HG03066 (cell line): ENCODE measurements at regions not wholly inside any gene's neighbourhood (a gene's known extent, or its start where the extent isn't known, plus 50 kb on each side); places are given as distances from the start of the nearest gene placed in this dataset.

Experiments used
- ATAC-seq: cut with Tn5 transposase; IDR thresholded peaks from one replicate; pipeline ENCODE4 v1.9.1; 2021; ENCODE audit warnings: low read depth; ENCODE audit not compliant: unreplicated experiment

DNA sequence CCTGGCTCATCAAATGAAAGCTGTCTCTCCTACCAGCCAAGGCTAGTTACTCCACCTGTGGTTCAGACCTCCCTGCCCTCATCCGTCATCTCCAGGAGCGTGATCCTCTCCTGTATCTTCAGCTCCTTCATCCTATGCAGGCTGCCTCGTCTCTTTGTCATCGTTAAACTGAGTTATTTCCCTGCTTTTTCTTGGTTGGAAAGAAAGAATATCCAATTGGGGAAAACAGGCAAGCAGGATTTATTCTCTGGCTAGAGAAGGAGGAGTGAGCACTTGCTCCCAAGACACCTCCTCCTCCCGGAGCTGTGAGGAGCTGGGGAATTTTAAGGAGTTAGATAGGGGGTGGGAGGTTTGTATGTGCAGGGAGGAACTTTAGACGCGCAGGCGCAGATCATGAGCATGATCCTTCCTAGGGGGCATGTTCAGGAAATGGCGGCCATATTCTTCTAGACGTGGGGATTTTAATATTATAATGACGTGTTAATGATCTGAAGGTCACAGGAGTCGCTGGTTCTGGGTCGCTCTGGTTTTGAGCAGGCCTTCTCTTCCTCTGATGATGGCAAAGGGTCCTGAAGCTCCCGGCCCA lies 156.4 kb upstream of the KL start:
- ATAC-seq = no peak

DNA sequence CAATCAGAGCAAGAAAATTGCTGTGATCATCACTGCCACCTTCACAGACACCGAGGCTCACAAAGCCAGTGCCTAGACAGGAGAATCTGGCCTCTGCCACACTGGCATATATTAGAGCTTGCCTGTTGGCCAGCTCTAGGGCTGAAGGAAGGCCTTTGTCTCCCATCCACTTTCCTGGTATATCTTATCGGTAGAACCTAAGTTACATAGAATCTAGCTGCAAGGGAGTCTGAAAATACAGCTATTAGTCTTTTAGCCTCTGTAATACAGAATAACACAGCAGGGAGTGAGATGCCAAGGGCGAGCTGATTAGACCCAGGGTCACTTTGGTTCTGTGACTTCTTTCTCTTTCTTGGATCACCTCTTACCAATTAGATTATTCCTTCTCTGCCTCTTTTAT lies 154.9 kb upstream of the KL start:
- no peak for ATAC-seq

DNA sequence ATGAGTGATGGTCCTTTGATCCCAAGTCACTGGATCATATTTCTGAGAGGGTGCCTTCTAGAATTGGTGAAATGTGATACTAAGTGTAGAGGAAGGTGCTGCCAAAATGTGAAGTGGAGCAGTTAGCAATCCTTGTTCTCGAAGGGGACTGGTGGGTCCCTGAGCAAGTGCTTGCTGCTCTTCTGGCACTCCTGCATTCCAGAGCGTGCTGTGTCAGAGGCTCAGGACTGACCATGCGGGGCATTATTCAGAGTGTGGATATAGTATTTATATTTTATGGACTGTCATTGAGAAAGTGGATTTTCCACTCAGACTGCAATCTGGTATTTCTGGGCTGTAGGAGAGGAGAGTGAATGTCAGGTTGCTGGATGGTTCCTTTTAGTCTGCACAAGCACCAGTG lies 152.6 kb upstream of the KL start:
- ATAC-seq = no peak

DNA sequence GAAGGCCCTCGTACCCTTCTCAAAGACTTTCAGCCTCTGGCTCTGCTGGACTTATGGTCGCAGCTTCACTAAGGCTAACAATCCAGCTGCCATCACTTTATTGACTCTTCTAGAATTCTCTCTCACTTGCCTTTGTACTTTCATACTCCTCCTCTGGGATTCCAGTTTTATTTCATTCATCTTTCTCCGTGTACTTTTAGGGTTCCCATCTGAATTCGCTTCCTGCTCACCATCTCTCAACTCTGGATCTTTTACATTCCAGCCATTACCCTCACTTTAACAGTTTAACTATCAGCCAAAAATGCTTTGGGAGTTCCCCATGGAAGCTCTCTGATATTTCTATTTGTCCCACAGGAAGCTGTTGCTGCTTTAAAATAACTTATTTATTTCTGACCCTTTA lies 149.3 kb upstream of the KL start:
- ATAC-seq = no peak

DNA sequence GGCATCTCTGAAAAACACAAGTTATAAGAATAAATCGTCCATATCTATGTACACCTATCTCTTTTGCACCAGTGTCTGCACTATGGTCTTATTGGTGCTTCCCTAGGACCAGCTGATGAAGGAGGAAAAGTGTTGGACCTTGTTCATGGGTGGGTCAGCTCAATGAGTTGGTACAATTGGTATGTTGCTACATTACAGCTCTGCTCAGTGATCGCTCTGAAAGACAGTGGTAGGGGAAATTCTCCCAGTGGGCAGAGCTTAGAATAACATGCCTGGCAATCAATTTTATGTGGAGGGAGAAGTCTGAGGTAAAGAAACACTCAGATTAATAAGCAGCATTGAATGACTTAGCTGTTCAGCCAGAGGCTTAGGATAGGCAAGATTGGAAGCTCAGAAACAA lies 138.7 kb upstream of the KL start:
- no peak for ATAC-seq

DNA sequence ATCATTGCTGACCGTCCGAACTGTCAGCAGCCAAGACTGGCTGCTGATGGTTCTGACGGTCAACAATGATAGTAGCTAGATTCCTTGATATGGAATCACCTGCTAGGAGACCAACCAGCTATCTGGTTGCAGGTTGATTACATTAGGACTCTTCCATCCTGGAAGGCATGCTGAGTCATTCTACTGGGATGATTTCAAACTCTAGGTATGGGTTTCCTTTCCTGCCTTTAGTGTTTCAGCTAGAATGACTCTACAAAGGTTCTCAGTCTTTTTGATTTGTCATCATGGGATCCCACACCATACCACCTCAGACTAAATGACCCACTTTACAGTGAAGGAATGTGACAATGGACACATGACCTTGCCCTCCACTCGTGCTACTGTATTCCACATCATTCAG lies 138.1 kb upstream of the KL start:
- no peak for ATAC-seq

DNA sequence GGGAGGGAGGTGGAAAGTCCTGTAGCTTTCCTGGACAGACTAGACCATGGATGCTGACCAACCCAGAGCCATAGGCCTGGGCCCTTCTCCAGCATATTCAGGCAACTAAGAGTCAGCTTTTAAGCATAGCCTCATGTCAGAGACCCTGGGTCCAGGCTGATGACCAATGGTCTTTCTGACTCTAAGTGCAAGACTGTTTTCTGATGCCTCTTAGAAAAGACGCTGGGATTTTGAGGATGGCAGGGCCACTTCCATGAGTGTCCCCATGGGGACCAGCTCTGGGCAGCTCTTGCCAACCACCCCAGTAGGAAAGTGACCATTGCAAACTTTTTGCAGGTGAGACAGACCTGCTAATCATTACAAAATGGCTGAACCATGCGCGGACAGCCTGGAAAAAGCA lies 135.6 kb upstream of the KL start:
- ATAC-seq = no peak

DNA sequence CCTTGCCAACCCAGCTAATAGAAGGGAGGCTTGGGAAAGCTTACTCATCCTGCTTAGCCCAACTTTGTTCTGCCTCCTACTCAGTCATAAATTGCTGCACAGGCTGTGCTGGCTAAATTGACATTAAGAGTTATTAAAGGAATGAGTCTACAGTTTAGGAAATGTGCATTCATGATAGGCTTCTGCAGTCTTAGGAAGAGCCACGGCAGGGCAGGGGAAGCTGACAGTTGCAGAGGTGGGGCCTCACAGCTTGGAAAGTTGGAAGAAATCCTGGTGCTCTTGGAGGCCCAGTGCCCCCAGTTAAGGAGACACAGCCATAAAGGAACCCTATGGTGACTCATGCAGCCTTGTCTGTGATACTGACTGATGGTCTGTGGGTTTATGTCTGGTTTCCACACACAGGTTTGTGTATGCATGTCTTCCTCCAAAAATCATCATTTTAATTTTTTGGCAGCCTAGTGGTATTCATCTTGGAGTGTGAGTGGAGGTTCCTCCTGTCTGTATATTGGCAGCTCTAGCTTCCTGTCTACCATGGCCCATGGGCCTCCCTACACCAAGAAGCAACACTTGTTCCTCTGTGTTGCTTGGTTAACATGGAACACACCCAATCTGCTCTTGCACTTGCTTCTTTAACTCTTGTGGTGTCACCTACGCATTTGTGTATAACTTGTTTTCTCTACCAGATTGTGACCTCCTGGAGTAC lies 135.0 kb upstream of the KL start:
- ATAC-seq = no peak

DNA sequence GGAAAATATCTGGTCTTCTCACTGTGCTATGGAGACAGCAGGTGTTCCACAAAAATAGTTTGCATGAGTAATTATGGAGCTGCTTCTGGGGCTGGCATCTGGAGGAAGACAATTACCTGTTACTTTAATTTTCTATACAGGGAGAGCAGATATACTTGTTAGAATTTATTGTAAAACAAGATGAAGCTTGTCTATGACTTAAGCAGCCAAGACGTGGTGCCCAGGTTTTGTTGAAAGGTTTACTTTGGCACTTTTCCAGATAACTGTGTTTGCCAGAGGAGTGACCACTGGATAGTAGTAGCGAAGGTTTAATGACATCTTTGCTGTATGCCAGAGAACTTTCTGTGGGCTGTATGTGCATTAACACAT lies 134.5 kb upstream of the KL start:
- no peak for ATAC-seq

DNA sequence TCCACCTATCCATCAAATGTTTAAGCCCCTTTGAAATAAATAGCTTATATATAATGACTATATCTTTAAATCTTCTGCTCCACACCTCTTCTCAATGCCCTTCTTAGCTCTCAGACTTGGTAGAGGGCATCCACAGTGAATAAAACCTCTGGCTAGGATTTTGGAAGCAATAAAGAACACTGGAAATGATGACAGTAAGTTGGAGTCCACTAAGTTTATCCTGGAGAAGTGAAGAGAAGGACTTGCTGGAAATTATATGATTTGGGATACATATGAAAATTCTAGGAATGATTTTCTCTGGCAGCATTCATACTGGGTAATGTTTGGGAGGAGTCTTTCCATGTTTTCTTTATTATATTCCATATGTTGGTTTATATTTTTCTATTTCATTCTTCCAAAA lies 133.5 kb upstream of the KL start:
- no peak for ATAC-seq

DNA sequence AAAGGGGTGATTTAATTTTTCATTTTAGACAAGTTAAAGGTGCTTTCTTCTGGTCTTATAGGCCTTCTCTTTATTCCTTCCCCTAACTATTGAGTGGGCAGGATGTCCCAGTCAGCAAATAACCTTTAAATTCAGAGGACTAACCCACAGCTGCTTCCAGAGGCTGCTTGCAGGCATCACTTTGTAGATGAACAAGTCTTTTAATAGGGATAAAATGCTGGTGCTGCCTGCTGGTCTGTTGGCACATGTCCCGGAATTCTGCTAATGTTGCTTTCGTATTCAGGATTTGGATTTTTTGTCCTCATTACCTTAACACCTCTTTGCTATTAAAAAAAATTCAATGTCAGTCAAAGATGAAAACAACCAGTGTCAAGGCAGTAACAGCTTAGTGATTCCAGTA lies 132.7 kb upstream of the KL start:
- no peak for ATAC-seq

DNA sequence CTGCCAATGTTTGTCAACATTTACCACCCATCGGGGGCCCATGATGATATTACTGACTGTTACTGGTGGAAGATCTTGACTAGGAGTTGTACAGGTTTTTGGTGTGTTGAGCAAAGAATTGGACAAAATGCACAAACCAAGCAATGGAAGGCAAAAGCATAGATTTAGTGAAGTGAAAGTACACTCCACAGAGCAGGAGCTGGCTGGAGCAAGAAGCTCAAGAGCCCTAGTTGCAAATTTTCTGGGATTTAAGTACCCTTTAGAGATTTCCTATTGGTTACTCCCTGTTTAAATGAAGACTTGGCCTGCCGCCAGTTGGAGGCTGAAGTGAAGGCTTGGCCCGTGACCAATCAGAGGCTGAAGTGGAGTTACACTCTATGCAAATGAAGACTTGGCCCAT lies 128.6 kb upstream of the KL start:
- no peak for ATAC-seq

DNA sequence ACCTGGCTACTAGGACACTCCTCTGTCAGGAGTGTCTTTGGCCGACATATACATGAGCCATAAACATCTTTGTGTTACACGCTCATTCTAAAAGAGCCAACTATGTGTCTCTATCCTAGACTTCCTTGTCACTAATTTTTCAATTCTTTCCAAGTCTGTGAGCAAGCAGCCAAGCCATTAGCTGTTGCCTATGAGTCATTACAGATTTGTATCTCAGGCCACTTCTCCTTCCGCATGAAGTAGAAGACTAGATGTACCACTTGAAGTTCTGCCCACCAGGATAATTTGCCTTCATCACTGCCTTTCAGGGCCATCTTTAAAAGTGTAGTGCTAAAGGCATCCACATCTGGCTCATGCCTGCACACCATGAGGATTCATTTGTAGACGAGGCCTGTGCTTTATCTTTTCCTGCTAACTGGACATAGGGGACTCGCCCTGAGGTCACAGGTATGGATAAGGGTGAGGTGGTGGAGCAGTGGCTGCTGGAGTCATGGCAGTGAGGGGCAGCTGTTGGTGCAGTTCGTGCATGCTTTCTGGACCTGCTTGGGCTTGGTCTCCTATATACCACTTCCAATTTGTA lies 126.1 kb upstream of the KL start:
- ATAC-seq = no peak

DNA sequence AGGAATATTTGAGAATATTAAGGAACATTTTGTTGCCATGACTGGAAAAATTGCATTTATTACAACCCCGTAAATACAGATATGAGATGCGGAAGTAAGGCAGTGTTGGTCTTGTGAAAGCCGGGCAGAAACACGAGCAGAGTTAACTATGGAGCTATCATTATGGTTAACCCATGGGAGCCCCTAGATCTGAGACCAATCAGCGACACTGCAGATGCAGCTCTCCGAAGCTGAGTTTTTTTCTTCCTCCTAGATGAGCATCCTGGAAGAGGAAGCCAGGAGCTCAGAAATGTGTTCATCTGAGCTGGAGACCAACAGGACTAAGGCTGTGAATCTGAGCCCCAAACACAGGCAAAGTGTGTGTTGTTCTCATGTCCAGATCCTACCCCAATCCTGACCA lies 123.0 kb upstream of the KL start:
- ATAC-seq = no peak

DNA sequence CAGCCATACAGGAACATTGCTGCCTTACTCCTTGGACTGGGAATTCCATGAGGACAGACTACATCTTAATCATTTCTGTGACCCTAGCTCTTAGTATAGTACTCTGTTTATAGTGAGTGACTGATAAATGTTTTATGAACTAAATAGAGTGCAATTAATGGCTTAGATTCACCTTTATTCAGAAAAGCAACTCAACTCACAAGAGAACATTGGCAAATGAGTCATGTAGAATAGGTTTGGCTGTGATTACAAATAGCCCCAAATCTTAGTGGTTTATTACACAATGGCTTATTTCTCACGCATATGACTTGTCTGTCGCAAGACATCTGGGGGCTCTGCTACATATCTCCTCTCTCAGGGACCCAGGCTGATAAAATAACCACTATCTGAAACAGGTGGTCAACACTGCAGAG lies 121.6 kb upstream of the KL start:
- ATAC-seq = no peak

DNA sequence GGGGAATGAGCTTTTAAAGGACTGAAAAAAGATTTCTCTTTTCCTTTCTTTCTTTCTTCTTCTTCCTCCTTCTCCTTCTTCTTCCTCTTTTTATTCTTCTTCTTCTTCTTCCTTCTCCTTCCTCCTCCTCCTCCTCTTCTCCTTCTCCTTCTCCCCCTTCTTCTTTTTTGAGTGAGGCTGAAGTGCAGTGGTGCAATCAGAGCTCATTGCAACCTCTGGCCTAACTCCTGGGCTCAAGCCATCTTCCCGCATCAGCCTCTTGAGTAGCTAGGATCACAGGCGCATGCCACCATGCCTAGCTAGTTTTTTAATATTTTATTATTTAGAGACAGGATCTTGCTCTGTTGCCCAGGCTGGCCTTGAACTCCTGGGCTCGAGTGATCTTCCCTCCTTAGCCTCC lies 120.9 kb upstream of the KL start:
- no peak for ATAC-seq

DNA sequence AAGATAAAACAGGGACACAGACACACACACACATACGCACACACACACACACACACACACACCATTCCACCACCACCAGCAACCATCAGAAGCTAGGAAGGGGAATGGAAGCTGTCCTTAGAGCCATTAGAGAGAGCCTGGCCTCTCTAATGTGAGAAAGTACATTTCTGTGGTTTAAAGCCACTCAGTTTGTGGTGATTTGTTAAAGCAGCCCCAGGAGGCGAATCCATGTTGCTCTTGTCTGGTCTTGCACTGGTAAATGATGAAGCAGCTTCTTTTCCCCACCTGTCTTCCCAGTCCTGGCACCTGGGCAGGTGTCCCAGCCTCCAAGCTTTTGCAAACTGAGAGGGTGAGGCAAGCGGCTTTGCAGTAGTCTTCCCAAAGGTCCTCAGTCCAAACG lies 118.9 kb upstream of the KL start:
- ATAC-seq = no peak

DNA sequence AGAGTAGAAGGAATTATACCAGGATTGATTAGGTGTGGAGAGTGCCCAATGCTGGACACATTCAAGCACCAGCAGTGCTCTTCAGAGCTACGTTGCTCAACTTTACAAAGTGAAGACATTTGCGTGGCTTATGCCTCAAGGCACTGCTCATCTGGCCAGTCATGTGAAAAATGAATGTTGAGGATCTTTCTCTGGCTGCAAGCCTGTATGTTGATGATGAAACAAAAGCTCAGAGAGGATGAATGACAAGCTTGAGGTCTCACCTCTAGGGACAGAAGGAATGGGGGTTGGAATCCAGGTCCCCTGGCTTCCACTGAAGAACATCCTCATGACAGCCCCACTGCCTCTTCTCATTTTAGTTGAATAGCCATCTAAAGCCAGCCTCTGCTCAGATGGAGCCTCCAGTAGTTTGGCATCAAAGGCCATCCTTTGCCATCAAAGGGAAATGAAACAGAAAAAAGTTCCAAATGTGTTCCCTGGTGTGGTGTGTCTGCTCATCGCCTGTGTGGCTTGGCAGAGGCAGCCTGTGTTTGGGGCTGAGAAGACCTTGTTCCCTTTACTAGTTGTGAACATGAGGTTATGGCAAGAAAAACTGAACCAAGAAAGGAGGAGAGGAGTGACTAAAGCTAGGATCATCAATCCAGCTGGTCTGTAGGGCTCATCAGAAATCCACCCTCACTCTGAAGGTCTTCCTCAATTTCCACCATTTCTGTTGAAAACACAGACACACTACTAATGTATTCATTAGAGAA lies 114.0 kb upstream of the KL start:
- ATAC-seq = no peak

DNA sequence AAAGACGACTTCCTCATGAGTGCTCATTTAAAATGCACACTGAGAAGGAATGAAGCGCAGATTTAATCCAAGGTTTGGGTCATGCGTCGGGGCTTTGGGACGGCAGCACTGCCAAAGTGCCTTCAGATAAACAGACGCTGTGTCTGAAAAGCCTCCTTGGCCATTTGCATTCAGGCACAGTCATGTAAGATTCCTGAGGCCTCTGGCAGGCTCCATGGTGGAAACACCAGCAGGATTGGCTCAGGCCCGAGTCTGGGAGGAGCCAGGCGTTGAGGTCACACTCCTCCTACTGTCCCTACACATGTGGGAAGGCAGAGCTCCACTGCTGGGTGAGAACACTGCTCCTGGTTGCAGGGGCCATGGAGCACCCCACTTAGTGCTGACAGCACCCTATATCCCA lies 113.3 kb upstream of the KL start:
- no peak for ATAC-seq

DNA sequence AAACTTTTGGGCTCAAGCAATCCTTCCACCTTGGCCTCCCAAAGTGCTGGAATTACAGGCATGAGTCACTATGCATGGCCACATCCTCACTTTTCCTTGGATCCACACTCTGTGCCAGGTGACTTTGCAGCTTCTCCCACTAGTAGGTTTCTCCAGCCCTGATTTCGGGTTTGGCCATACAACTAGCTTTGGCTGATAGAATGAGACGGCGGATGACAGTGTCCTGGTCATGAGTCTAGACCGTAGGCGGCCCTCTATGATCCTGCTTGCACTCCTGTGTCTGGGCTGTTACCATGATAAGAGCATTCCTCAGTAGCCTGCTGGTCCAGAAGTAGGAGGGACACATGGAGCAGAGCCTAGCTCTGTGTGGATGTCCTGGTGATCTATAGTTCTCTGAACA lies 112.5 kb upstream of the KL start:
- no peak for ATAC-seq

DNA sequence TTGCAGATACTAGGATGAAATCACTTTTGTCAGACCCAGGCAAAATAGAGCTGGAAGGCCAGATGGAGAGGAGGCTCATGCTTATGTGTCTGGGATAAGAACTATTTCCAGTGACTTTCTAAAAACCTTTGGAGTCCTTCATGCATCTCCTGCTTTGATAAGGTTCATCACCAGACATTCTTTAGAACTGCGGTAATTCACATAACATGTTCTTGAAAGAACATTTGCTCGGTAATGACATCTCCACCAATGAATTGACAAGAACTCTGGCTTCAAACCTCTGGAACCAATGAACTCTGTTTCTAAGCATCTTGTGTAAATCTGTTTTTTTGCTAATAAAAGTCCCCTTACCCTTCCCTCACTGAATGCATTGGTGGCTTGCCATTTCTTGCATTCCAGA lies 112.0 kb upstream of the KL start:
- ATAC-seq = no peak
